Lower leg skin (tissue), 4 donors: ENCODE measurements at regions not wholly inside any gene's neighbourhood (a gene's known extent, or its start where the extent isn't known, plus 50 kb on each side); places are given as distances from the start of the nearest gene placed in this dataset.

ENCODE experiments used
- DNase-seq, 2 donors: peaks; one replicate each; pipeline ENCODE4 v3.0.0-alpha.2; 2019; ENCODE audit warnings: low spot score in 2 of 2
- H3K4me3 ChIP-seq: fragments of 200-600 bp; sonication (generic); 2 replicates; pipeline ENCODE4 v1.5.1; 2017; ENCODE audit warnings: mild to moderate bottlenecking, low read depth; ENCODE audit not compliant: poor library complexity, severe bottlenecking
- POLR2A ChIP-seq, 2 donors: fragments of 450-650 bp; IDR thresholded peaks; one replicate each; pipeline ENCODE4 v1.6.1; 2016 to 2017; ENCODE audit warnings: antibody characterized with exemption in 2 of 2, mild to moderate bottlenecking in 1 of 2, moderate library complexity in 1 of 2
- WGBS, 2 donors: methylation state at CpG; one replicate each; pipeline ENCODE4 v1.1.5; 2018; 5-methylcytosine and 5-hydroxymethylcytosine counted together
- intact Hi-C: fragments of 100-400 bp; cut with DNase I; formaldehyde crosslinking; loops from one replicate; pipeline ENCODE4 v1.15.0; 2023; ENCODE audit warnings: low total_unique reads
- TF ChIP-seq, protein P1 (sequence below), 3 donors: fragments of 450-650 bp; IDR thresholded peaks; one replicate each; pipeline ENCODE4 v1.5.1; 2016; ENCODE audit warnings: antibody characterized with exemption in 3 of 3, mild to moderate bottlenecking in 3 of 3, moderate library complexity in 2 of 3

DNA sequence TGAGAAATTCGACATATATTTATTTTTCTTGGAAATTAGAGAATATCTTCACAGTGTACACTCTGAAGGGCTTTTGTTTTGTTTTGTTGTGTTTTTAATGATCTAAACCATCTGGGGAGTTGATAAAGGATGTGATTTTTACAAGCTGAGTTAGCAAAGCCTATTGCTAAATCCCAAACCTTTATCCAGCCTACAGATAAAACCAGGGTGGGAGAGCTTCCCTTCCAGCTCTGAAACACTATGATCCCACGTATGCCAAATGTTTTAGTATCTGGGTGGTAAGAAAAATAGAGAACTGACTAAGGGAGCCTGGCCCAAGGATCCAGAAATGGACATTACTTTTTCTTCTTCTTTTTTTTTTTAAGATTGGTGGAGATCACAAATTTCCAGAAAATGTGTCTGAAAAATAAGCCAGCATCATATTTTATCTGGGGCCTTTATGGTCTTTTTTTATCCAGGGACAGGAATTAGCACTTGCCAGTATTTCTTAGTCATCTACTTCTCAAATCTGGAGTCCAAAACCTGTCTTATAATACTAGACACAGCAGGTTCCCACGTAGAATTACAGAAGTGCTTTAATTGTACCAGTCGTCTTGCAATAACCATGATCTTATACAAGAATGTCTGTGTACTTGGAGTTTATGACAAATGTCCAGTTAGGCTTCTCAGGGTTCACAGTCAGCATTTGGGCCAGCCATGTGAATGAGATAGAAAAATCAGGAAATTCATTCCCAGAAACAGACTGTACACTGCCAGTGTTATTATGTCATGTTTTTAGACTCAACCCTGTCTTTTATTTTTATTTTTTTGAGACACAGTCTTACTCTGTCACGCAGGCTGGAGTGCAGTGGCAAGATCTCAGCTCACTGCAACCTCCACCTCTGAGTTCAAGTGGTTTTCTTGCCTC lies 290.8 kb upstream of the MPDZ start:
- no peak for DNase-seq
- TF ChIP-seq, protein P1, sequence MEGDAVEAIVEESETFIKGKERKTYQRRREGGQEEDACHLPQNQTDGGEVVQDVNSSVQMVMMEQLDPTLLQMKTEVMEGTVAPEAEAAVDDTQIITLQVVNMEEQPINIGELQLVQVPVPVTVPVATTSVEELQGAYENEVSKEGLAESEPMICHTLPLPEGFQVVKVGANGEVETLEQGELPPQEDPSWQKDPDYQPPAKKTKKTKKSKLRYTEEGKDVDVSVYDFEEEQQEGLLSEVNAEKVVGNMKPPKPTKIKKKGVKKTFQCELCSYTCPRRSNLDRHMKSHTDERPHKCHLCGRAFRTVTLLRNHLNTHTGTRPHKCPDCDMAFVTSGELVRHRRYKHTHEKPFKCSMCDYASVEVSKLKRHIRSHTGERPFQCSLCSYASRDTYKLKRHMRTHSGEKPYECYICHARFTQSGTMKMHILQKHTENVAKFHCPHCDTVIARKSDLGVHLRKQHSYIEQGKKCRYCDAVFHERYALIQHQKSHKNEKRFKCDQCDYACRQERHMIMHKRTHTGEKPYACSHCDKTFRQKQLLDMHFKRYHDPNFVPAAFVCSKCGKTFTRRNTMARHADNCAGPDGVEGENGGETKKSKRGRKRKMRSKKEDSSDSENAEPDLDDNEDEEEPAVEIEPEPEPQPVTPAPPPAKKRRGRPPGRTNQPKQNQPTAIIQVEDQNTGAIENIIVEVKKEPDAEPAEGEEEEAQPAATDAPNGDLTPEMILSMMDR (IDR thresholded peaks at IDR 0.05), result no peak
- no peak for TF ChIP-seq POLR2A (IDR thresholded peaks at IDR 0.05)
- 45 to 47% methylated on average over 5 of the region's 5 CpGs for WGBS, 2 donors
- H3K4me3 ChIP-seq, result no peak overlapping the region
- intact Hi-C loops, result no loop called here

DNA sequence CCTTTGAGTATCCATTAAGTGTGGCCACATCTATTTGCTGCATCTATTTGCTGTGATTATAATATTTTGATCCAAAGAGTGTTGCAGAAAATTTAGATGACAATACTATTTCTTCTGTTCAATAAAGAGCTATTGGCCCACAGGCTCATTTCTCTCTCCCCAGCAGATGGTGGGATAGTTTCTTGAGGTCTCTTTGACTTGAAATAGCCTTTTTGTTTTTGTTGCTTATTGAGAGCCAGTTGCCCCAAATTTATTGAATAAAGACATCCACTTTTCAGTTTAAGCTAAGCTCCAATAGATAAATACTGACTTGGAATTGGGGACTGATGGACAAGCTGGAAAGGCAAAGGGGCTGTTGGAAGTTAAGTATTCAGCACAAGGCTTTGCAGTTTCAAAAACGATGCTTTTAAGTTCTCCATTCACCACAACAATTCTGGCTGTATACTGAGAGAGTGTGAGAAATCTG lies 290.1 kb upstream of the MPDZ start:
- intact Hi-C loops, result no loop called here
- no peak for TF ChIP-seq POLR2A (IDR thresholded peaks at IDR 0.05)
- TF ChIP-seq, protein P1 (IDR thresholded peaks at IDR 0.05), result no peak
- 38 to 45% methylated on average over 1 of the region's 1 CpG for WGBS, 2 donors

DNA sequence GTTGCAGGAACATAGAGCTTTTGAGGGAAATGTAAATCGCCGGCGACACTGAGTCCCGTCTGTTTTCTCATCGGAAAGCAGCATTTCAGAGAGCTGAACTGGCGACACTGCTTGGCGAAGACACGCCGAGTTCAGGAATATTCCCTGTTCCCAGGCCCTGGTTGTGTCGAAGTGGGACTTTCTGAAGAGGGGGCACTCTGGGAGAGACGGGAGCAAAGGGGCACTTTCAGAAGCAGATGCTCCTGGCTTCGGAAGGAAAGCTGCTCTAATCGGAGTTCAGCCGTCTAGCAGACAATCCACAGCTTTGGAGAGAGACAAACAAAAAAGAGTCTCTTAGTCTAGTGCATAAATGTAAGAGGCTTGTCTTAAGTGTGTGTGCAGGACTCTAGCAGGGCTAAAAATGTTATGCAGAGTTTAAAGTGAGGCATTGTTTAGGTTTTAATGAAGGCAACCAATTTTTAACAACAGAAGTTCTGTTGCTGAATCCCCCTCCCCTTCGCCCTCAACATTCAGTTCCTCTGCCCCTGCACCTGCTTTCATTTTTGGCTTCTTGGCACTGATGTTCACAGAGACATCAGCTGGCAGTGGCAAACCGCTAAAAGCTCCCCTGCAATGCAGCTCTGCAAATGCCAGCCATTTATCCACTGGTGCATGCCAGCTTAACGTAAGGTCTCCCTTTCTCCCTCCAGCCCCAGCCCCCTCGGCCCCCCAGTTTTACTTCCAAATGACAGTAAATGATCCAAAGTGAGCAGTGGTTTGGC lies 289.5 kb upstream of the MPDZ start:
- intact Hi-C loops, result no loop called here
- no peak overlapping the region for H3K4me3 ChIP-seq
- no peak for DNase-seq
- TF ChIP-seq, protein P1 (IDR thresholded peaks at IDR 0.05), result no peak
- no peak for TF ChIP-seq POLR2A (IDR thresholded peaks at IDR 0.05)
- 31 to 51% methylated on average over 18 of the region's 18 CpGs for WGBS, 2 donors

More for the DNA sequence above, 290.1 kb upstream of the MPDZ start:
- no peak overlapping the region for H3K4me3 ChIP-seq
- DNase-seq, result no peak

DNA sequence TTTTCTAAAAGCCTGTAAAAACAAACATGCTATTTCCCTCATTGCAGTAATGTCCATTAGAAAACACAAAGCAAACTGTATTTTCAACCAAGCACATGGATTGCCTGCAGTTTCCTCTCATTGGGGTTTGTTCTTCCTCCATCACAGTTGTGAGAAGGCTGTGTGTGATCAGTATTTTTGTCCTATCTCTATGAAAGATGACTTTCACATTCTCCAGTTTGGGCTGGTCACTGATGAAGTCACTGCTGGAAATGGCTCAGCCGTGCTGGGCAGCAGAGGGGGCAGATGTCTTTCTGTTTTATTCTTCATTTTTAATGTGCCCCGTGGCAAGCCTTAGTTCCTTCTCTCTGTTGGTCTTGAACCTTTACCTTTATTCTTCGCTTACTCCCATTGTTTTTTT lies 288.9 kb upstream of the MPDZ start:
- DNase-seq, result no peak
- TF ChIP-seq POLR2A (IDR thresholded peaks at IDR 0.05), result no peak
- TF ChIP-seq, protein P1 (IDR thresholded peaks at IDR 0.05), result no peak
- H3K4me3 ChIP-seq, result no peak overlapping the region
- intact Hi-C loops, result no loop called here
- WGBS, 2 donors, result 39 to 51% methylated on average over 3 of the region's 3 CpGs

DNA sequence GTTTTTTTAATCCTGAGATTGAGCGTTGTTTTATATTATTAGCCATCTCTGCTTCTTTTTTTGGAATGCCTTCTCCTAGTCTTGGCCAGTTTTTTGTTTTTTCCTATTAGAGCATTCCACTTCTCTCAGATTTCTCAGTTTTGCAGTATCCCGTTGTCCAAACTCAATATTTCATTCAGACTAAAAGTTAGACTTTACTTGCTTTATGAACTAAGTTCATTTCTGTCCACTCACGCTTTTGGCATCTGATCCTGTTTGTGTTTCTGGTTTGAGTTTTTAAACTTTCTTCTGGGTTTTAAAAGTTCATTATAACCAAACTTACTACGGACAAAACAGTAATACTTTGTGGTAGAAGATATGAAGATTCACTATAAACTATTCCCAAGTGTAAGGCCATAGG lies 288.3 kb upstream of the MPDZ start:
- DNase-seq, result no peak
- intact Hi-C loops, result no loop called here
- 44 to 47% methylated on average over 4 of the region's 4 CpGs for WGBS, 2 donors
- no peak overlapping the region for H3K4me3 ChIP-seq
- TF ChIP-seq, protein P1 (IDR thresholded peaks at IDR 0.05), result no peak
